Activated B cell treated with CpG ODN at 0.5 μM for 24 hours (primary cell): ENCODE measurements at regions not wholly inside any gene's neighbourhood (a gene's known extent, or its start where the extent isn't known, plus 50 kb on each side); places are given as distances from the start of the nearest gene placed in this dataset.

Experiments used
- ATAC-seq: fragments of 200-7000 bp; cut with Tn5 transposase; one replicate; pipeline ENCODE4 v1.10.0; 2021; ENCODE audit warnings: low read depth, mild to moderate bottlenecking, moderate library complexity
- CTCF ChIA-PET: fragments of 350-600 bp; sonication (Branson Sonifier 250); formaldehyde crosslinking; loops from one replicate; lab custom pipeline; 2021; ENCODE audit warnings: antibody characterized with exemption; lab: Charles Lee
- POLR2A ChIA-PET: fragments of 350-600 bp; sonication (Branson Sonifier 250); formaldehyde crosslinking; loops from one replicate; lab custom pipeline; 2021; ENCODE audit warnings: antibody characterized with exemption; lab: Charles Lee
- DNase-seq: peaks from one replicate; pipeline ENCODE4 v3.0.0; 2022
- H3K27ac Mint-ChIP-seq: one replicate; pipeline ENCODE4 v1.8.0; 2020; ENCODE audit warnings: mixed read lengths
- H3K27me3 Mint-ChIP-seq: one replicate; pipeline ENCODE4 v1.8.0; 2021; ENCODE audit warnings: mixed read lengths
- H3K36me3 Mint-ChIP-seq: one replicate; pipeline ENCODE4 v1.8.0; 2021; ENCODE audit warnings: low read depth, mixed read lengths
- H3K4me1 Mint-ChIP-seq: one replicate; pipeline ENCODE4 v1.8.0; 2021; ENCODE audit warnings: mixed read lengths
- H3K4me3 Mint-ChIP-seq: one replicate; pipeline ENCODE4 v1.8.0; 2020; ENCODE audit warnings: mild to moderate bottlenecking, mixed read lengths
- H3K9me3 Mint-ChIP-seq: one replicate; pipeline ENCODE4 v1.8.0; 2020; ENCODE audit warnings: mixed read lengths
- CTCF ChIP-seq: fragments of 200-600 bp; IDR thresholded peaks from one replicate; pipeline ENCODE4 v1.8.0; 2022; ENCODE audit warnings: antibody characterized with exemption, mild to moderate bottlenecking
- intact Hi-C: fragments of 100-400 bp; cut with micrococcal nuclease; formaldehyde crosslinking; loops from one replicate; pipeline ENCODE4 v1.15.1; 2024

- H3K4me1 Mint-ChIP-seq: no peaks in the 10 kb centered on the region
- ChIA-PET POLR2A (no interaction called here), CTCF (no interaction called here)
- H3K27me3 Mint-ChIP-seq: peaks cover 11% of the 10 kb centered on the region
- TF ChIP-seq CTCF: no peak
- intact Hi-C loops: no loop called here
- no peak overlapping the region for H3K4me3 Mint-ChIP-seq
- no peak for ATAC-seq
- no peaks in the 10 kb centered on the region for H3K36me3 Mint-ChIP-seq
- H3K9me3 Mint-ChIP-seq: no peaks in the 10 kb centered on the region
- H3K27ac Mint-ChIP-seq: no peak overlapping the region
- DNase-seq: no peak
These were observed 89.8 kb upstream of the ONECUT1 start for GRCh38 chr15:52879904-52880303.

DNA sequence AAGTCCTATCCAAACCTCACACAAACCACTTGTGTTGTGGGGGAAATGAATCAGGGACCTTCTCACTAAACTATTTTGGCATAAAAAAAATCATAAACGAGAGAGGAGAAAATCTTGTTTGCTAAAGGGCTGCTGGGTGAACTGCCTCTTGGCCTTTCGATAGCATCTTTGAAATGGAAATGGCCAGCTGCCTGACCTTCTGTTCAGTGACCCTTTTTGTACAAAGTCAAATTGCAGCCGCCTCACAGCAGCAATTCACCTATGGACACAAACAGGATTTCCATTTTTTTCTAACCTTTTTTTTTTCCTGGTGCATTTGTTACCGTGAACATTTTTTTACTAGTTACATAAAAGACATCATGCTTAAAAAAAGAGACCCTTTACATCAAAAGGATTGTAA lies 89.0 kb upstream of the ONECUT1 start:
- no peaks in the 10 kb centered on the region for H3K4me1 Mint-ChIP-seq
- POLR2A ChIA-PET: no interaction called here
- ATAC-seq (no peak), DNase-seq (no peak)
- TF ChIP-seq CTCF: no peak
- H3K27me3 Mint-ChIP-seq: peaks cover 11% of the 10 kb centered on the region
- no peaks in the 10 kb centered on the region for H3K36me3 Mint-ChIP-seq
- CTCF ChIA-PET: no interaction called here
- intact Hi-C loops: no loop called here
- H3K4me3 Mint-ChIP-seq: no peak overlapping the region
- H3K9me3 Mint-ChIP-seq: no peaks in the 10 kb centered on the region
- H3K27ac Mint-ChIP-seq: no peak overlapping the region

GRCh38 chr15:52876991-52877663 lies 87.0 kb upstream of the ONECUT1 start:
- no peaks in the 10 kb centered on the region for H3K4me1 Mint-ChIP-seq
- POLR2A ChIA-PET: no interaction called here
- DNase-seq (no peak), ATAC-seq (no peak)
- no peak overlapping the region for H3K27ac Mint-ChIP-seq
- H3K36me3 Mint-ChIP-seq: no peaks in the 10 kb centered on the region
- CTCF ChIA-PET: no interaction called here
- intact Hi-C loops: no loop called here
- no peak overlapping the region for H3K4me3 Mint-ChIP-seq
- no peaks in the 10 kb centered on the region for H3K9me3 Mint-ChIP-seq
- H3K27me3 Mint-ChIP-seq: peaks cover 7% of the 10 kb centered on the region
- TF ChIP-seq CTCF: no peak

DNA sequence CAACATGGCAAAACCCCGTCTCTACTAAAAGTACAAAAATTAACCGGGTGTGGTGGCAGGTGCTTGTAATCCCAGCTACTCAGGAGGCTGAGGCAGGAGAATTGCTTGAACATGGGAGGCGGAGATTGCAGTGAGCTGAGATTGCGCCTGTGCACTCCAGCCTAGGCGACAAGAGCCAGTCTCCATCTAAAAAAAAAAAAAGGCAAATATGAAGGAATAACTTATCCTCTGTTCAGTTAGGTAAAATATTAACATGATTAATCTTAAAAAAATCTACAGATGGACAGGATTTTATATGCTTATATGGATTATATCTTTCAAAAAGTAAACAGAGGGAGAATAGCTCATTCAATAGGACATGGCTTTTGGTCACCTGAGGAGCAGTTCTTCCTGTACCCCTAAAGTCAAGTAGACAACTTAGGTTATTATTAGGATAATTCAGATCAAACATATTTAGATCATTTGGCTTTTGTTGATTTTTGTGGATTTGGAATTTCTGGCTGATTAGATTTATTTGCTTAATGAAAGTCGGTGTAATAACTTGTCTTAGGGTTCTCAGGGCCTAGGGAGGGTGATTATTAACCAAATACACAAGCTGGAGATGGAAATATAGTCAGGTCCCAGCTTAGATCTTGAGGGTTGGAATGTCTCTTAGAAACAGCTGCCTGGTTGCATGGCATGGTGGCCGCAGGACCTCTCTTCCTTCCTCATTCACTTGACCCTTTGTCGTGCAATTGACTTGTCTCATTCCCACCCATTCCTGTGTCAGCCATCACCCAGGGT lies 82.1 kb upstream of the ONECUT1 start:
- H3K9me3 Mint-ChIP-seq: no peaks in the 10 kb centered on the region
- TF ChIP-seq CTCF: no peak
- no peaks in the 10 kb centered on the region for H3K36me3 Mint-ChIP-seq
- peaks cover 14% of the 10 kb centered on the region for H3K27me3 Mint-ChIP-seq
- POLR2A ChIA-PET: no interaction called here
- CTCF ChIA-PET: no interaction called here
- H3K4me3 Mint-ChIP-seq: no peak overlapping the region
- no peaks in the 10 kb centered on the region for H3K4me1 Mint-ChIP-seq
- intact Hi-C loops: no loop called here
- DNase-seq (no peak), ATAC-seq (no peak)
- no peak overlapping the region for H3K27ac Mint-ChIP-seq

- TF ChIP-seq CTCF: no peak
- intact Hi-C loops: no loop called here
- DNase-seq (no peak), ATAC-seq (no peak)
- Mint-ChIP-seq H3K4me3 (no peak overlapping the region), H3K27me3 (peaks cover 10% of the 10 kb centered on the region), H3K27ac (no peak overlapping the region), H3K4me1 (no peaks in the 10 kb centered on the region), H3K36me3 (no peaks in the 10 kb centered on the region), H3K9me3 (peaks cover 11% of the 10 kb centered on the region)
- ChIA-PET POLR2A (no interaction called here), CTCF (no interaction called here)
These were observed 79.9 kb upstream of the ONECUT1 start for GRCh38 chr15:52870015-52870414.
